Activated CD8-positive, alpha-beta T cell treated with anti-CD3 and anti-CD28 coated beads for 36 hours (primary cell): ENCODE measurements at regions not wholly inside any gene's neighbourhood (a gene's known extent, or its start where the extent isn't known, plus 50 kb on each side); places are given as distances from the start of the nearest gene placed in this dataset. TPM values are rescaled to one million over a fixed set of nuclear protein-coding genes. Genes with fewer than 3 reads are reported as not detected.
"Not testable (repeated sequence)": the region's sequence is repeated elsewhere in the genome, so short reads cannot be mapped to it uniquely, and the experiment has no call there.

Experiments
- ATAC-seq: fragments of 200-7000 bp; cut with Tn5 transposase; one replicate; pipeline ENCODE4 v1.10.0; 2021; ENCODE audit warnings: mild to moderate bottlenecking, moderate library complexity
- CTCF ChIA-PET: fragments of 350-600 bp; sonication (Branson Sonifier 250); formaldehyde crosslinking; loops from one replicate; lab custom pipeline; 2021; ENCODE audit warnings: antibody characterized with exemption; lab: Charles Lee
- POLR2A ChIA-PET: fragments of 350-600 bp; sonication (Branson Sonifier 250); formaldehyde crosslinking; loops from one replicate; lab custom pipeline; 2021; ENCODE audit warnings: antibody characterized with exemption; lab: Charles Lee
- DNase-seq: peaks from one replicate; pipeline ENCODE4 v3.0.0-alpha.2; 2020
- H3K27ac Mint-ChIP-seq: one replicate; pipeline ENCODE4 v1.8.0; 2021; ENCODE audit warnings: mild to moderate bottlenecking, mixed read lengths
- H3K27me3 Mint-ChIP-seq: one replicate; pipeline ENCODE4 v1.8.0; 2021; ENCODE audit warnings: mixed read lengths
- H3K36me3 Mint-ChIP-seq: one replicate; pipeline ENCODE4 v1.8.0; 2021; ENCODE audit warnings: low read depth, mixed read lengths
- H3K4me1 Mint-ChIP-seq: one replicate; pipeline ENCODE4 v1.8.0; 2021; ENCODE audit warnings: low read depth, mixed read lengths
- H3K4me3 Mint-ChIP-seq: one replicate; pipeline ENCODE4 v1.8.0; 2021; ENCODE audit warnings: mild to moderate bottlenecking, moderate library complexity, mixed read lengths
- H3K9me3 Mint-ChIP-seq: one replicate; pipeline ENCODE4 v1.8.0; 2021; ENCODE audit warnings: mixed read lengths
- intact Hi-C: fragments of 100-400 bp; cut with micrococcal nuclease; formaldehyde crosslinking; loops from one replicate; pipeline ENCODE4 v1.10.0; 2022
- microRNA-seq: library from miRNA; unstranded; fragments of <30 nt; microRNA quantifications from one replicate; pipeline ENCODE4 v1.2.0, GENCODE V29; 2022; ENCODE audit warnings: borderline microRNAs expressed, borderline replicate concordance

- H3K4me3 Mint-ChIP-seq, ATAC-seq, intact Hi-C loops, H3K9me3 Mint-ChIP-seq, H3K36me3 Mint-ChIP-seq, POLR2A ChIA-PET, H3K27me3 Mint-ChIP-seq: not testable (repeated sequence)
- peak overlapping the region; percentile 52 for H3K27ac Mint-ChIP-seq
- peaks cover 23% of the 10 kb centered on the region for H3K4me1 Mint-ChIP-seq
- CTCF ChIA-PET = interaction anchor here (2.1 kb wide), 1 partner anchor 10 kb away, joined by 6 read pairs; no protein-coding TSS in a partner anchor
- DNase-seq = peak; percentile 34
These were observed 50.1 kb upstream of the ROPN1B start for GRCh38 chr3:125918866-125919265.

Small RNAs in the stretch of these regions (microRNA-seq; reads per million reads assigned to microRNA genes)
- gene MIR548I1 = not detected
